ENCODE measurements at regions not wholly inside any gene's neighbourhood (a gene's known extent, or its start where the extent isn't known, plus 50 kb on each side); places are given as distances from the start of the nearest gene placed in this dataset.
"Not testable (repeated sequence)": the region's sequence is repeated elsewhere in the genome, so short reads cannot be mapped to it uniquely, and the experiment has no call there.

- no peak for DNase-seq
- in situ Hi-C loops (cut with HindIII; ENCODE audit: low pct_ligation_motif_present, low pct_unique_long_range_greater_than_20kb, low sequenced_read_pairs): no loop called here
These were observed 159.7 kb upstream of the SEMA6A start for GRCh38 chr5:116733991-116734975.

- DNase-seq: no peak
These were observed 158.0 kb upstream of the SEMA6A start for GRCh38 chr5:116732591-116732990.

GRCh38 chr5:116731432-116731831 is 156.8 kb upstream of the SEMA6A start:
- no peak for DNase-seq
- in situ Hi-C loops (cut with HindIII; ENCODE audit: low pct_ligation_motif_present, low pct_unique_long_range_greater_than_20kb, low sequenced_read_pairs): no loop called here

More at GRCh38 chr5:116732591-116732990, 158.0 kb upstream of the SEMA6A start:
- in situ Hi-C loops (cut with HindIII; ENCODE audit: low pct_ligation_motif_present, low pct_unique_long_range_greater_than_20kb, low sequenced_read_pairs): no loop called here

GRCh38 chr5:116730706-116731105 is 156.1 kb upstream of the SEMA6A start:
- DNase-seq: no peak
- in situ Hi-C loops (cut with HindIII; ENCODE audit: low pct_ligation_motif_present, low pct_unique_long_range_greater_than_20kb, low sequenced_read_pairs): no loop called here

- DNase-seq: no peak
- in situ Hi-C loops (cut with HindIII; ENCODE audit: low pct_ligation_motif_present, low pct_unique_long_range_greater_than_20kb, low sequenced_read_pairs): no loop called here
These were observed 155.6 kb upstream of the SEMA6A start for GRCh38 chr5:116730185-116730584.

- no peak for DNase-seq
- in situ Hi-C loops (cut with HindIII; ENCODE audit: low pct_ligation_motif_present, low pct_unique_long_range_greater_than_20kb, low sequenced_read_pairs): no loop called here
These were observed 152.6 kb upstream of the SEMA6A start for GRCh38 chr5:116727248-116727647.

GRCh38 chr5:116726180-116726579 is 151.6 kb upstream of the SEMA6A start:
- DNase-seq; in situ Hi-C loops (cut with HindIII; ENCODE audit: low pct_ligation_motif_present, low pct_unique_long_range_greater_than_20kb, low sequenced_read_pairs): not testable (repeated sequence)

- no peak for DNase-seq
- in situ Hi-C loops (cut with HindIII; ENCODE audit: low pct_ligation_motif_present, low pct_unique_long_range_greater_than_20kb, low sequenced_read_pairs): no loop called here
These were observed 150.3 kb upstream of the SEMA6A start for GRCh38 chr5:116724971-116725370.

- no peak for DNase-seq
- in situ Hi-C loops (cut with HindIII; ENCODE audit: low pct_ligation_motif_present, low pct_unique_long_range_greater_than_20kb, low sequenced_read_pairs): no loop called here
These were observed 148.0 kb upstream of the SEMA6A start for GRCh38 chr5:116722651-116723050.

- in situ Hi-C loops (cut with HindIII; ENCODE audit: low pct_ligation_motif_present, low pct_unique_long_range_greater_than_20kb, low sequenced_read_pairs): no loop called here
These were observed 144.5 kb upstream of the SEMA6A start for GRCh38 chr5:116719106-116719505.

GRCh38 chr5:116718317-116718716 is 143.7 kb upstream of the SEMA6A start:
- no peak for DNase-seq
- in situ Hi-C loops (cut with HindIII; ENCODE audit: low pct_ligation_motif_present, low pct_unique_long_range_greater_than_20kb, low sequenced_read_pairs): no loop called here

More at GRCh38 chr5:116719106-116719505, 144.5 kb upstream of the SEMA6A start:
- DNase-seq: no peak

- in situ Hi-C loops (cut with HindIII; ENCODE audit: low pct_ligation_motif_present, low pct_unique_long_range_greater_than_20kb, low sequenced_read_pairs): no loop called here
- DNase-seq: no peak
These were observed 134.5 kb upstream of the SEMA6A start for GRCh38 chr5:116709082-116709481.

- in situ Hi-C loops (cut with HindIII; ENCODE audit: low pct_ligation_motif_present, low pct_unique_long_range_greater_than_20kb, low sequenced_read_pairs); DNase-seq: not testable (repeated sequence)
These were observed 130.5 kb upstream of the SEMA6A start for GRCh38 chr5:116705121-116705519.

GRCh38 chr5:116703941-116704340 is 129.3 kb upstream of the SEMA6A start:
- no peak for DNase-seq
- in situ Hi-C loops (cut with HindIII; ENCODE audit: low pct_ligation_motif_present, low pct_unique_long_range_greater_than_20kb, low sequenced_read_pairs): no loop called here

GRCh38 chr5:116703328-116703727 is 128.7 kb upstream of the SEMA6A start:
- in situ Hi-C loops (cut with HindIII; ENCODE audit: low pct_ligation_motif_present, low pct_unique_long_range_greater_than_20kb, low sequenced_read_pairs): no loop called here
- no peak for DNase-seq

GRCh38 chr5:116702776-116703175 is 128.2 kb upstream of the SEMA6A start:
- in situ Hi-C loops (cut with HindIII; ENCODE audit: low pct_ligation_motif_present, low pct_unique_long_range_greater_than_20kb, low sequenced_read_pairs): no loop called here
- DNase-seq: no peak

- in situ Hi-C loops (cut with HindIII; ENCODE audit: low pct_ligation_motif_present, low pct_unique_long_range_greater_than_20kb, low sequenced_read_pairs): no loop called here
- DNase-seq: no peak
These were observed 124.7 kb upstream of the SEMA6A start for GRCh38 chr5:116699332-116699731.

- in situ Hi-C loops (cut with HindIII; ENCODE audit: low pct_ligation_motif_present, low pct_unique_long_range_greater_than_20kb, low sequenced_read_pairs): no loop called here
These were observed 121.7 kb upstream of the SEMA6A start for GRCh38 chr5:116696366-116696765.

GRCh38 chr5:116695681-116696080 is 121.1 kb upstream of the SEMA6A start:
- in situ Hi-C loops (cut with HindIII; ENCODE audit: low pct_ligation_motif_present, low pct_unique_long_range_greater_than_20kb, low sequenced_read_pairs): no loop called here
- no peak for DNase-seq

More at GRCh38 chr5:116696366-116696765, 121.7 kb upstream of the SEMA6A start:
- no peak for DNase-seq

- in situ Hi-C loops (cut with HindIII; ENCODE audit: low pct_ligation_motif_present, low pct_unique_long_range_greater_than_20kb, low sequenced_read_pairs): no loop called here
These were observed 111.8 kb upstream of the SEMA6A start for GRCh38 chr5:116686438-116686837.

More at GRCh38 chr5:116686438-116686837, 111.8 kb upstream of the SEMA6A start:
- DNase-seq: no peak
